ENCODE measurements at regions not wholly inside any gene's neighbourhood (a gene's known extent, or its start where the extent isn't known, plus 50 kb on each side); places are given as distances from the start of the nearest gene placed in this dataset.

- TF ChIP-seq HDGF (IDR thresholded peaks at IDR 0.05) (no peak), NONO (IDR thresholded peaks at IDR 0.05; ENCODE audit: low read depth in 2 of 2, low read length in 1 of 2) (no peak), ZNF644 (tag; IDR thresholded peaks at IDR 0.05; ENCODE audit: low read depth) (no peak), ZNF184 (CRISPR knock-in tag; IDR thresholded peaks at IDR 0.05) (no peak), MAZ (CRISPR knock-in tag; conservative IDR thresholded peaks at IDR 0.05 in 1 of 2, IDR thresholded peaks at IDR 0.05 in 1 of 2) (no peak), MBD2 (IDR thresholded peaks at IDR 0.05; ENCODE audit: borderline replicate concordance, low read depth) (no peak), HMG20A (CRISPR knock-in tag; conservative IDR thresholded peaks at IDR 0.05) (no peak)
Measured at GRCh38 chr17:14474591-14474990, 173.7 kb downstream of the HS3ST3B1 start (continued).

DNA sequence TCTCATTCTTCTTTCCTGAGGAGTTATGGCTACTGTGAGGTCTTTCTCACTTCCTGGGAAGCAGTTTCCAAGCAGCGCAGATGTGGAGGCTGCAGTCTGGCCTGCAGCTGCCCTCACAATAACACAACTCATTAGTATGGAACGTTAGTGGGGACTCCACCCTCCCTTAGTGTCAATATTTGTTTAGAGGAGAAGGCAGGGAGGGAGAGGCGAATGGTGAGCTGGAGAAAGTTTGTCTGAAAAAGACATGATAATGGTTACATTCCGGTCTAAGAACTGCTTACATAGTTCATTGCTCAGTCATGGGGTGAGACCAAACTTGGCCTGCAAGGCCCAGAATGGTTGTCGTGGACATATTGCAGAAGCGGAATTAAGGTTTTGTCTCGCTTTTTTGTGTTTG lies 170.2 kb downstream of the HS3ST3B1 start:
- ChIA-PET POLR2A (interaction anchor here (0.6 kb wide), 1 partner anchor 963 kb away, joined by 3 read pairs; no protein-coding TSS in a partner anchor), CTCF (ENCODE audit: low intra/inter-chr PET ratio) (no interaction called here)
- FAIRE-seq = no peak
- no TSS peak for BruUV-seq (replicated peaks)
- no peak for ATAC-seq
- no peaks in the 10 kb centered on the region for H3K4me1 ChIP-seq (replicated peaks in 1 of 2; ENCODE audit: control insufficient read depth in 2 of 2, insufficient read depth in 2 of 2, low read length in 2 of 2)
- H3K27me3 ChIP-seq (ENCODE audit: control insufficient read depth in 2 of 2, insufficient read depth in 2 of 2, low read length in 2 of 2) = no peaks in the 10 kb centered on the region
- H3K27ac ChIP-seq (ENCODE audit: extremely low read depth, low read depth, low read length) = no peak overlapping the region
- H4K20me1 ChIP-seq (replicated peaks; ENCODE audit: control insufficient read depth, insufficient read depth, low read length) = no peaks in the 10 kb centered on the region
- no peak overlapping the region for H3K4me2 ChIP-seq (ENCODE audit: insufficient read depth, low read length)
- H3K79me2 ChIP-seq (ENCODE audit: control insufficient read depth, insufficient read depth, low read length) = no peaks in the 10 kb centered on the region
- DNase-seq (ENCODE audit: extremely low read depth in 1 of 4, low spot score in 3 of 4) = no peak
- in situ Hi-C loops (cut with MboI) (no loop called here), intact Hi-C loops (cut with micrococcal nuclease) (no loop called here)
- no peak overlapping the region for H3K9ac ChIP-seq (ENCODE audit: insufficient read depth in 1 of 2, low read depth in 2 of 2, low read length in 2 of 2)
- H2AFZ ChIP-seq (ENCODE audit: low read depth, low read length) = no peak overlapping the region
- H3K9me3 ChIP-seq (replicated peaks; ENCODE audit: control insufficient read depth, insufficient read depth, low read depth, low read length) = no peaks in the 10 kb centered on the region
- TF ChIP-seq FOXA3 (CRISPR knock-in tag; conservative IDR thresholded peaks at IDR 0.05 in 1 of 2, IDR thresholded peaks at IDR 0.05 in 1 of 2) (peak in 1 of 2 experiments; percentile 88; a peak in 2 of 4 replicates), CSDE1 (IDR thresholded peaks at IDR 0.05) (no peak)
- H3K36me3 ChIP-seq (ENCODE audit: control insufficient read depth, insufficient read depth, low read length) = no peaks in the 10 kb centered on the region
- no peaks in the 10 kb centered on the region for H3K9me1 ChIP-seq (ENCODE audit: control insufficient read depth, insufficient read depth, low read length)
- H3K4me3 ChIP-seq = no peak overlapping the region
- 3% methylated on average over 6 of the region's 7 CpGs for WGBS (ENCODE audit: insufficient coverage, low coverage, missing lambda C conversion rate)
